CD8-positive, alpha-beta memory T cell (primary cell): ENCODE measurements at regions not wholly inside any gene's neighbourhood (a gene's known extent, or its start where the extent isn't known, plus 50 kb on each side); places are given as distances from the start of the nearest gene placed in this dataset.
A peak's percentile ranks its signal among the peaks of the same experiment; 100 is the strongest.

ENCODE experiments used
- CTCF ChIA-PET: fragments of 350-600 bp; sonication (Branson Sonifier 250); formaldehyde crosslinking; loops from one replicate; lab custom pipeline; 2021; ENCODE audit warnings: antibody characterized with exemption; lab: Charles Lee
- POLR2A ChIA-PET: fragments of 350-600 bp; sonication (Branson Sonifier 250); formaldehyde crosslinking; loops from one replicate; lab custom pipeline; 2021; ENCODE audit warnings: antibody characterized with exemption; lab: Charles Lee
- DNase-seq, 5 donors: peaks; one replicate each; pipeline versions ENCODE4 v3.0.0 to v3.0.0-alpha.2; 2020 to 2022; ENCODE audit warnings: mixed read lengths in 1 of 5
- H3K27ac ChIP-seq: one replicate; pipeline ENCODE4 v1.7.0; 2013; ENCODE audit warnings: low read depth, mild to moderate bottlenecking, low read length, moderate library complexity
- H3K27me3 ChIP-seq: 2 replicates; pipeline ENCODE4 v1.7.0; 2013; ENCODE audit warnings: low read length, mild to moderate bottlenecking; ENCODE audit not compliant: insufficient read depth, poor library complexity, severe bottlenecking
- H3K36me3 ChIP-seq: 2 replicates; pipeline ENCODE4 v1.7.0; 2013; ENCODE audit warnings: mild to moderate bottlenecking, low read length, moderate library complexity; ENCODE audit not compliant: insufficient read depth
- H3K4me1 ChIP-seq: 2 replicates; pipeline ENCODE4 v1.7.0; 2013; ENCODE audit warnings: mild to moderate bottlenecking, low read length, moderate library complexity; ENCODE audit not compliant: insufficient read depth
- H3K4me3 ChIP-seq: 2 replicates; pipeline ENCODE4 v1.7.0; 2013; ENCODE audit warnings: mild to moderate bottlenecking, low read length
- H3K9me3 ChIP-seq: 2 replicates; pipeline ENCODE4 v1.7.0; 2013; ENCODE audit warnings: mild to moderate bottlenecking, low read length
- H3K27ac Mint-ChIP-seq, 8 donors: one replicate each; pipeline ENCODE4 v1.8.0; 2020 to 2021; ENCODE audit warnings: mixed read lengths in 8 of 8, mild to moderate bottlenecking in 6 of 8, inconsistent platforms in 3 of 8, moderate library complexity in 3 of 8
- H3K27me3 Mint-ChIP-seq, 2 donors: one replicate each; pipeline ENCODE4 v1.8.0; 2020 to 2021; ENCODE audit warnings: mixed read lengths in 2 of 2, mild to moderate bottlenecking in 1 of 2, moderate library complexity in 1 of 2
- H3K36me3 Mint-ChIP-seq, 3 donors: one replicate each; pipeline ENCODE4 v1.8.0; 2020 to 2021; ENCODE audit warnings: mixed read lengths in 3 of 3, inconsistent platforms in 1 of 3, mild to moderate bottlenecking in 1 of 3
- H3K4me1 Mint-ChIP-seq, 3 donors: one replicate each; pipeline ENCODE4 v1.8.0; 2020 to 2021; ENCODE audit warnings: mixed read lengths in 3 of 3, inconsistent platforms in 1 of 3, mild to moderate bottlenecking in 1 of 3
- H3K4me3 Mint-ChIP-seq, 7 donors: one replicate each; pipeline ENCODE4 v1.8.0; 2020 to 2021; ENCODE audit warnings: mixed read lengths in 7 of 7, mild to moderate bottlenecking in 6 of 7, moderate library complexity in 4 of 7, inconsistent platforms in 2 of 7
- H3K9me3 Mint-ChIP-seq, 5 donors: one replicate each; pipeline ENCODE4 v1.8.0; 2020 to 2022; ENCODE audit warnings: mixed read lengths in 5 of 5, mild to moderate bottlenecking in 3 of 5, moderate library complexity in 2 of 5, inconsistent platforms in 1 of 5

GRCh38 chr10:1954300-1954699 is 217.0 kb upstream of the ADARB2 start:
- peaks cover 0 to 1% of the 10 kb centered on the region in 2 donors for H3K27me3 Mint-ChIP-seq
- Histone ChIP-seq H3K27ac (no peak overlapping the region), H3K27me3 (no peaks in the 10 kb centered on the region), H3K4me3 (no peak overlapping the region), H3K4me1 (no peaks in the 10 kb centered on the region), H3K9me3 (no peaks in the 10 kb centered on the region), H3K36me3 (no peaks in the 10 kb centered on the region)
- H3K27ac Mint-ChIP-seq, result no peak overlapping the region
- no peaks in the 10 kb centered on the region for H3K36me3 Mint-ChIP-seq
- H3K9me3 Mint-ChIP-seq, result peaks cover 0 to 5% (median 0%) of the 10 kb centered on the region in 5 donors
- H3K4me3 Mint-ChIP-seq, result no peak overlapping the region
- POLR2A ChIA-PET, result no interaction called here
- no peak for DNase-seq
- peaks cover 0 to 5% (median 2%) of the 10 kb centered on the region in 3 donors for H3K4me1 Mint-ChIP-seq
- CTCF ChIA-PET, result no interaction called here

GRCh38 chr10:1952126-1953095 is 215.1 kb upstream of the ADARB2 start:
- Mint-ChIP-seq H3K4me1 (peaks cover 0 to 4% (median 0%) of the 10 kb centered on the region in 3 donors), H3K4me3 (no peak overlapping the region), H3K27ac (no peak overlapping the region), H3K27me3 (peaks cover 0 to 1% of the 10 kb centered on the region in 2 donors), H3K36me3 (no peaks in the 10 kb centered on the region), H3K9me3 (peaks cover 0 to 5% (median 0%) of the 10 kb centered on the region in 5 donors)
- no peaks in the 10 kb centered on the region for H3K9me3 ChIP-seq
- no peak overlapping the region for H3K27ac ChIP-seq
- no peaks in the 10 kb centered on the region for H3K36me3 ChIP-seq
- H3K4me3 ChIP-seq, result no peak overlapping the region
- ChIA-PET POLR2A (no interaction called here), CTCF (no interaction called here)
- DNase-seq, result no peak
- no peaks in the 10 kb centered on the region for H3K27me3 ChIP-seq
- no peaks in the 10 kb centered on the region for H3K4me1 ChIP-seq

GRCh38 chr10:1950803-1951495 is 213.6 kb upstream of the ADARB2 start:
- Histone ChIP-seq H3K9me3 (no peaks in the 10 kb centered on the region), H3K36me3 (no peaks in the 10 kb centered on the region), H3K27ac (no peak overlapping the region), H3K27me3 (no peaks in the 10 kb centered on the region), H3K4me1 (no peaks in the 10 kb centered on the region), H3K4me3 (no peak overlapping the region)
- Mint-ChIP-seq H3K36me3 (no peaks in the 10 kb centered on the region), H3K27ac (no peak overlapping the region), H3K4me1 (no peaks in the 10 kb centered on the region), H3K9me3 (peaks cover 0 to 2% (median 0%) of the 10 kb centered on the region in 5 donors), H3K27me3 (peaks cover 0 to 1% of the 10 kb centered on the region in 2 donors), H3K4me3 (no peak overlapping the region)
- POLR2A ChIA-PET, result no interaction called here
- no peak for DNase-seq
- CTCF ChIA-PET, result no interaction called here

GRCh38 chr10:1947464-1948003 is 210.2 kb upstream of the ADARB2 start:
- ChIA-PET POLR2A (no interaction called here), CTCF (no interaction called here)
- H3K27ac Mint-ChIP-seq, result peak overlapping the region in 1 of 8 donors; percentile 89
- H3K9me3 ChIP-seq, result no peaks in the 10 kb centered on the region
- H3K27ac ChIP-seq, result no peak overlapping the region
- peaks cover 0 to 3% (median 0%) of the 10 kb centered on the region in 3 donors for H3K36me3 Mint-ChIP-seq
- H3K27me3 ChIP-seq, result no peaks in the 10 kb centered on the region
- no peak overlapping the region for H3K4me3 Mint-ChIP-seq
- H3K9me3 Mint-ChIP-seq, result peaks cover 0 to 4% (median 0%) of the 10 kb centered on the region in 5 donors
- H3K36me3 ChIP-seq, result no peaks in the 10 kb centered on the region
- peaks cover 0 to 4% of the 10 kb centered on the region in 2 donors for H3K27me3 Mint-ChIP-seq
- no peak for DNase-seq
- no peaks in the 10 kb centered on the region for H3K4me1 ChIP-seq
- H3K4me1 Mint-ChIP-seq, result peaks cover 0 to 10% (median 9%) of the 10 kb centered on the region in 3 donors
- H3K4me3 ChIP-seq, result no peak overlapping the region

- Histone ChIP-seq H3K27me3 (no peaks in the 10 kb centered on the region), H3K4me1 (peaks cover 9% of the 10 kb centered on the region), H3K27ac (no peak overlapping the region), H3K9me3 (no peaks in the 10 kb centered on the region), H3K36me3 (no peaks in the 10 kb centered on the region), H3K4me3 (no peak overlapping the region)
- ChIA-PET CTCF (no interaction called here), POLR2A (no interaction called here)
- Mint-ChIP-seq H3K4me3 (no peak overlapping the region), H3K27me3 (peaks cover 0 to 3% of the 10 kb centered on the region in 2 donors), H3K9me3 (peaks cover 0 to 4% (median 0%) of the 10 kb centered on the region in 5 donors), H3K36me3 (peaks cover 0 to 3% (median 2%) of the 10 kb centered on the region in 3 donors), H3K4me1 (peaks cover under 1 to 19% (median 17%) of the 10 kb centered on the region in 3 donors), H3K27ac (no peak overlapping the region)
- no peak for DNase-seq
These were observed 207.2 kb upstream of the ADARB2 start for GRCh38 chr10:1944487-1944886.

- Mint-ChIP-seq H3K27me3 (peaks cover 0 to 3% of the 10 kb centered on the region in 2 donors), H3K9me3 (peaks cover 0 to 4% (median 3%) of the 10 kb centered on the region in 5 donors), H3K36me3 (peaks cover 0 to 4% (median 3%) of the 10 kb centered on the region in 3 donors), H3K4me3 (no peak overlapping the region), H3K4me1 (peaks cover 13 to 36% (median 29%) of the 10 kb centered on the region in 3 donors), H3K27ac (peak overlapping the region in 2 of 8 donors; percentile 17 to 52)
- Histone ChIP-seq H3K4me3 (no peak overlapping the region), H3K9me3 (no peaks in the 10 kb centered on the region), H3K27ac (no peak overlapping the region), H3K36me3 (no peaks in the 10 kb centered on the region), H3K4me1 (peaks cover 19% of the 10 kb centered on the region), H3K27me3 (no peaks in the 10 kb centered on the region)
- POLR2A ChIA-PET, result no interaction called here
- CTCF ChIA-PET, result no interaction called here
- DNase-seq, result no peak
These were observed 205.2 kb upstream of the ADARB2 start for GRCh38 chr10:1942478-1942877.

- Mint-ChIP-seq H3K4me3 (peak overlapping the region in 4 of 7 donors; percentile 38 to 77 (median 60)), H3K36me3 (peaks cover 0 to 4% (median 0%) of the 10 kb centered on the region in 3 donors), H3K4me1 (peaks cover 13 to 38% (median 26%) of the 10 kb centered on the region in 3 donors), H3K27me3 (no peaks in the 10 kb centered on the region), H3K27ac (peak overlapping the region in 5 of 8 donors; percentile 51 to 96 (median 61)), H3K9me3 (peaks cover 0 to 4% (median 0%) of the 10 kb centered on the region in 5 donors)
- Histone ChIP-seq H3K4me1 (peaks cover 19% of the 10 kb centered on the region), H3K27me3 (no peaks in the 10 kb centered on the region), H3K27ac (no peak overlapping the region), H3K9me3 (no peaks in the 10 kb centered on the region), H3K36me3 (no peaks in the 10 kb centered on the region), H3K4me3 (no peak overlapping the region)
- ChIA-PET CTCF (no interaction called here), POLR2A (no interaction called here)
- DNase-seq, result peak in 3 of 5 donors; percentile 57 to 73 (median 58)
These were observed 201.7 kb upstream of the ADARB2 start for GRCh38 chr10:1939016-1939415.
